WTC11 (cell line): ENCODE measurements at regions not wholly inside any gene's neighbourhood (a gene's known extent, or its start where the extent isn't known, plus 50 kb on each side); places are given as distances from the start of the nearest gene placed in this dataset.

ENCODE experiments used
- ATAC-seq: fragments of 200-7000 bp; cut with Tn5 transposase; 2 replicates; pipeline ENCODE4 v1.10.0; 2021; ENCODE audit warnings: mild to moderate bottlenecking, moderate library complexity
- CTCF ChIA-PET: fragments of 300-600 bp; sonication (Branson Sonifier 250); formaldehyde crosslinking; loops from one replicate; lab custom pipeline; 2021; ENCODE audit warnings: antibody characterized with exemption; lab: Charles Lee
- POLR2A ChIA-PET: fragments of 350-600 bp; sonication (Branson Sonifier 250); formaldehyde crosslinking; loops from one replicate; lab custom pipeline; 2021; ENCODE audit warnings: antibody characterized with exemption; lab: Charles Lee
- DNase-seq: peaks from one replicate; pipeline ENCODE4 v3.0.0; 2021; ENCODE audit warnings: low spot score
- H3K27ac Mint-ChIP-seq: 2 replicates; pipeline ENCODE4 v1.8.0; 2021; ENCODE audit warnings: mixed read lengths
- H3K27me3 Mint-ChIP-seq: 2 replicates; pipeline ENCODE4 v1.8.0; 2021; ENCODE audit warnings: low read depth, mild to moderate bottlenecking, moderate library complexity, mixed read lengths
- H3K36me3 Mint-ChIP-seq: 2 replicates; pipeline ENCODE4 v1.8.0; 2021; ENCODE audit warnings: mixed read lengths
- H3K4me1 Mint-ChIP-seq: 2 replicates; pipeline ENCODE4 v1.8.0; 2022; ENCODE audit warnings: mixed read lengths
- H3K4me3 Mint-ChIP-seq: 2 replicates; pipeline ENCODE4 v1.8.0; 2021; ENCODE audit warnings: mild to moderate bottlenecking, moderate library complexity, mixed read lengths
- H3K9me3 Mint-ChIP-seq: 2 replicates; pipeline ENCODE4 v1.8.0; 2021; ENCODE audit warnings: mixed read lengths
- ARID4B ChIP-seq: sonication (generic); formaldehyde crosslinking; IDR thresholded peaks from 2 replicates; pipeline ENCODE4 v1.8.0; 2023; ENCODE audit warnings: missing genetic modification reagents, mild to moderate bottlenecking, borderline replicate concordance
- ATF1 ChIP-seq: sonication (generic); formaldehyde crosslinking; IDR thresholded peaks from 2 replicates; pipeline ENCODE4 v1.8.1; 2023; ENCODE audit warnings: mild to moderate bottlenecking, moderate library complexity, missing genetic modification reagents
- ATF6 ChIP-seq: sonication (generic); formaldehyde crosslinking; IDR thresholded peaks from 2 replicates; pipeline ENCODE4 v1.8.1; 2023; ENCODE audit warnings: mild to moderate bottlenecking, missing genetic modification reagents
- CBFB ChIP-seq: sonication (generic); formaldehyde crosslinking; IDR thresholded peaks from 2 replicates; pipeline ENCODE4 v1.8.1; 2022; ENCODE audit warnings: mild to moderate bottlenecking, low read depth, missing genetic modification reagents
- E2F4 ChIP-seq: sonication (generic); formaldehyde crosslinking; IDR thresholded peaks from 2 replicates; pipeline ENCODE4 v1.8.1; 2022; ENCODE audit warnings: low read depth, mild to moderate bottlenecking, moderate library complexity, missing genetic modification reagents, borderline replicate concordance
- ERG ChIP-seq: fragments of 250-450 bp; sonication (Bioruptor Pico); IDR thresholded peaks from 2 replicates; pipeline ENCODE4 v1.8.0; 2021; ENCODE audit warnings: mild to moderate bottlenecking
- FOXP1 ChIP-seq: sonication (generic); formaldehyde crosslinking; IDR thresholded peaks from 2 replicates; pipeline ENCODE4 v1.8.0; 2022; ENCODE audit warnings: missing genetic modification reagents, mild to moderate bottlenecking, moderate library complexity, borderline replicate concordance
- FOXP4 ChIP-seq: sonication (generic); formaldehyde crosslinking; IDR thresholded peaks from 2 replicates; pipeline ENCODE4 v1.8.0; 2022; ENCODE audit warnings: mild to moderate bottlenecking, missing genetic modification reagents
- GTF2I ChIP-seq: fragments of 250-450 bp; sonication (Bioruptor Pico); conservative IDR thresholded peaks from 2 replicates; pipeline ENCODE4 v1.4.0; 2021; ENCODE audit warnings: mild to moderate bottlenecking
- MYBL2 ChIP-seq: sonication (generic); formaldehyde crosslinking; IDR thresholded peaks from 2 replicates; pipeline ENCODE4 v1.8.1; 2023; ENCODE audit warnings: mild to moderate bottlenecking, moderate library complexity, missing genetic modification reagents
- NR1H2 ChIP-seq: sonication (generic); formaldehyde crosslinking; IDR thresholded peaks from 2 replicates; pipeline ENCODE4 v1.9.0; 2021; ENCODE audit warnings: mild to moderate bottlenecking, moderate library complexity, missing genetic modification reagents
- PREB ChIP-seq: sonication (generic); formaldehyde crosslinking; IDR thresholded peaks from 2 replicates; pipeline ENCODE4 v1.8.1; 2022; ENCODE audit warnings: mild to moderate bottlenecking, missing genetic modification reagents, moderate library complexity, borderline replicate concordance
- SOX15 ChIP-seq: fragments of 250-450 bp; sonication (Bioruptor Pico); IDR thresholded peaks from 2 replicates; pipeline ENCODE4 v1.9.0; 2021; ENCODE audit warnings: mild to moderate bottlenecking
- TCF7 ChIP-seq: sonication (generic); formaldehyde crosslinking; IDR thresholded peaks from 2 replicates; pipeline ENCODE4 v1.8.0; 2022; ENCODE audit warnings: mild to moderate bottlenecking, low read depth, missing genetic modification reagents, moderate library complexity
- TEAD1 ChIP-seq: sonication (generic); formaldehyde crosslinking; IDR thresholded peaks from 2 replicates; pipeline ENCODE4 v1.8.0; 2022; ENCODE audit warnings: mild to moderate bottlenecking, missing genetic modification reagents
- ZNF416 ChIP-seq: fragments of 250-450 bp; sonication (Bioruptor Pico); IDR thresholded peaks from 2 replicates; pipeline ENCODE4 v1.9.0; 2021; ENCODE audit warnings: mild to moderate bottlenecking, inconsistent platforms
- ZSCAN18 ChIP-seq: fragments of 250-450 bp; sonication (Bioruptor Pico); IDR thresholded peaks from 2 replicates; pipeline ENCODE4 v2.1.2; 2022; ENCODE audit warnings: mild to moderate bottlenecking, moderate library complexity

GRCh38 chr4:19983072-19983471 lies 268.6 kb upstream of the SLIT2 start (continued):
- TF ChIP-seq ARID4B: no peak
- no peak for TF ChIP-seq PREB (CRISPR knock-in tag)
- TF ChIP-seq ERG: no peak
- TF ChIP-seq CBFB: no peak

- DNase-seq (no peak), ATAC-seq (no peak)
- Mint-ChIP-seq H3K4me3 (no peak overlapping the region), H3K9me3 (peaks cover 31% of the 10 kb centered on the region), H3K27me3 (peaks cover 4% of the 10 kb centered on the region; the same call in 1 of the 2 replicates), H3K36me3 (peaks cover 16% of the 10 kb centered on the region), H3K27ac (no peak overlapping the region), H3K4me1 (no peaks in the 10 kb centered on the region)
- CTCF ChIA-PET: no interaction called here
- TF ChIP-seq FOXP4 (CRISPR knock-in tag): no peak
- no peak for TF ChIP-seq MYBL2 (CRISPR knock-in tag)
- TF ChIP-seq TCF7 (CRISPR knock-in tag): no peak
- TF ChIP-seq E2F4: no peak
- no peak for TF ChIP-seq ZNF416 (CRISPR knock-in tag)
- TF ChIP-seq GTF2I: no peak
- TF ChIP-seq ATF6 (CRISPR knock-in tag): no peak
- TF ChIP-seq ZSCAN18 (CRISPR knock-in tag): no peak
- TF ChIP-seq ATF1 (CRISPR knock-in tag): no peak
- TF ChIP-seq ARID4B: no peak
- TF ChIP-seq NR1H2: no peak
- no peak for TF ChIP-seq FOXP1 (CRISPR knock-in tag)
- TF ChIP-seq SOX15: no peak
- no peak for TF ChIP-seq TEAD1 (CRISPR knock-in tag)
- POLR2A ChIA-PET: no interaction called here
These were observed 269.1 kb upstream of the SLIT2 start for GRCh38 chr4:19982556-19982955.
